Spleen (tissue), 11 donors: ENCODE measurements at regions not wholly inside any gene's neighbourhood (a gene's known extent, or its start where the extent isn't known, plus 50 kb on each side); places are given as distances from the start of the nearest gene placed in this dataset.

ENCODE experiments used
- DNase-seq: peaks from one replicate; pipeline ENCODE4 v3.0.0-alpha.2; 2020
- H3K27ac ChIP-seq, 8 donors: fragments of 200-600 bp; sonication (generic) in 7 of 8; 1 replicate in 4 of 8; 2 replicates in 4 of 8; pipeline versions ENCODE4 v1.5.0 to v1.8.0; 2016 to 2021; ENCODE audit warnings: inconsistent platforms in 4 of 8, mild to moderate bottlenecking in 4 of 8, moderate library complexity in 1 of 8
- H3K27me3 ChIP-seq, 7 donors: fragments of 200-600 bp; sonication (generic) in 6 of 7; replicated peaks in 1 of 7; 1 replicate in 4 of 7; 2 replicates in 3 of 7; pipeline versions ENCODE4 v1.5.0 to v1.8.0; 2016 to 2021; ENCODE audit warnings: inconsistent platforms in 3 of 7, mild to moderate bottlenecking in 1 of 7
- H3K36me3 ChIP-seq, 6 donors: fragments of 200-600 bp; sonication (generic) in 5 of 6; 1 replicate in 4 of 6; 2 replicates in 2 of 6; pipeline versions ENCODE4 v1.5.0 to v1.8.0; 2016 to 2021; ENCODE audit warnings: inconsistent platforms in 2 of 6
- H3K4me1 ChIP-seq, 6 donors: fragments of 200-600 bp; sonication (generic) in 5 of 6; 1 replicate in 3 of 6; 2 replicates in 3 of 6; pipeline versions ENCODE4 v1.5.0 to v1.8.0; 2016 to 2021; ENCODE audit warnings: inconsistent platforms in 3 of 6
- H3K4me3 ChIP-seq, 8 donors: fragments of 200-600 bp; sonication (generic) in 7 of 8; 1 replicate in 4 of 8; 2 replicates in 4 of 8; pipeline versions ENCODE4 v1.5.0 to v1.8.0; 2016 to 2021; ENCODE audit warnings: inconsistent platforms in 4 of 8, mild to moderate bottlenecking in 4 of 8, moderate library complexity in 2 of 8
- H3K9me3 ChIP-seq, 8 donors: fragments of 200-600 bp; sonication (generic) in 7 of 8; 1 replicate in 4 of 8; 2 replicates in 4 of 8; pipeline versions ENCODE4 v1.5.0 to v1.8.0; 2016 to 2021; ENCODE audit warnings: inconsistent platforms in 4 of 8
- CTCF ChIP-seq, 11 experiments: fragments of 200-600 bp in 7 of 11; fragments of 450-650 bp in 4 of 11; sonication (generic) in 4 of 11; IDR thresholded peaks in 8 of 11; conservative IDR thresholded peaks in 3 of 11; 1 replicate in 7 of 11; 2 replicates in 4 of 11; pipeline versions ENCODE4 v1.4.0 to v1.8.0; 2016 to 2021; ENCODE audit warnings: antibody characterized with exemption in 11 of 11, inconsistent platforms in 4 of 11, mild to moderate bottlenecking in 1 of 11
- POLR2A ChIP-seq, 3 donors: fragments of 450-650 bp; IDR thresholded peaks; one replicate each; pipeline ENCODE4 v1.5.1; 2017; ENCODE audit warnings: antibody characterized with exemption in 3 of 3, mild to moderate bottlenecking in 1 of 3
- POLR2AphosphoS5 ChIP-seq, 3 donors: sonication (generic); formaldehyde crosslinking; IDR thresholded peaks; one replicate each; pipeline ENCODE4 v1.5.1; 2017; ENCODE audit warnings: antibody characterized with exemption in 3 of 3
- WGBS, 5 donors: extraction: QIAGEN DNeasy Blood & Tissue Kit in 3 of 5; methylation state at CpG; one replicate each; pipeline versions ENCODE4 v1.1.5 to v1.1.7; 2013 to 2018; 5-methylcytosine and 5-hydroxymethylcytosine counted together
- intact Hi-C: fragments of 100-400 bp; cut with DNase I; formaldehyde crosslinking; loops from one replicate; pipeline ENCODE4 v1.15.0; 2023; ENCODE audit warnings: low total_unique reads
- donor health status: healthy with polysubstance abuse.
- donor health status: DM: no; HTN: no; CAD: no; lungs with moderate emphysema.
- donor health status: DM: no; HTN: no; CAD: no.
- donor health status: Bipolar disorder and iron deficiency.
- donor health status: healthy.
- donor health status: DM: no; HTN: no; CAD: no.
- donor health status: DM: yes; HTN: yes; CAD: no.

GRCh38 chr6:54440549-54440948, 132.3 kb downstream of the TINAG start:
- Histone ChIP-seq H3K36me3 (no peaks in the 10 kb centered on the region), H3K4me3 (no peak overlapping the region), H3K4me1 (no peaks in the 10 kb centered on the region), H3K9me3 (peaks cover 0 to 10% (median 0%) of the 10 kb centered on the region in 8 donors), H3K27me3 (no peaks in the 10 kb centered on the region), H3K27ac (no peak overlapping the region)
- intact Hi-C loops: no loop called here
- DNase-seq: no peak
- TF ChIP-seq CTCF (IDR thresholded peaks at IDR 0.05 in 8 of 11, conservative IDR thresholded peaks at IDR 0.05 in 3 of 11): no peak
- TF ChIP-seq POLR2A (IDR thresholded peaks at IDR 0.05): no peak
- no peak for TF ChIP-seq POLR2AphosphoS5 (IDR thresholded peaks at IDR 0.05)
- 80 to 95% (median 92%) methylated on average over 2 of the region's 2 CpGs for whole genome bisulfite sequencing, 5 donors

- WGBS, 5 donors: 83 to 95% (median 92%) methylated on average over 2 of the region's 2 CpGs
- peak; percentile 51 for DNase-seq
- intact Hi-C loops: no loop called here
Observed at GRCh38 chr6:54441020-54441419, 132.8 kb downstream of the TINAG start.

GRCh38 chr6:54441687-54442248, 133.5 kb downstream of the TINAG start:
- Histone ChIP-seq H3K36me3 (no peaks in the 10 kb centered on the region), H3K27ac (no peak overlapping the region), H3K4me3 (no peak overlapping the region), H3K9me3 (peaks cover 0 to 10% (median 0%) of the 10 kb centered on the region in 8 donors), H3K27me3 (no peaks in the 10 kb centered on the region), H3K4me1 (no peaks in the 10 kb centered on the region)
- DNase-seq: no peak
- intact Hi-C loops: no loop called here
- 76 to 90% (median 82%) methylated on average over 7 of the region's 7 CpGs for WGBS, 5 donors
- TF ChIP-seq POLR2A (IDR thresholded peaks at IDR 0.05): no peak
- no peak for TF ChIP-seq POLR2AphosphoS5 (IDR thresholded peaks at IDR 0.05)
- no peak for TF ChIP-seq CTCF (IDR thresholded peaks at IDR 0.05 in 8 of 11, conservative IDR thresholded peaks at IDR 0.05 in 3 of 11)

More at GRCh38 chr6:54441020-54441419, 132.8 kb downstream of the TINAG start:
- Histone ChIP-seq H3K4me3 (no peak overlapping the region), H3K9me3 (peaks cover 0 to 10% (median 0%) of the 10 kb centered on the region in 8 donors), H3K27me3 (no peaks in the 10 kb centered on the region), H3K36me3 (no peaks in the 10 kb centered on the region), H3K4me1 (no peaks in the 10 kb centered on the region), H3K27ac (no peak overlapping the region)
- TF ChIP-seq POLR2AphosphoS5 (IDR thresholded peaks at IDR 0.05) (no peak), POLR2A (IDR thresholded peaks at IDR 0.05) (no peak), CTCF (IDR thresholded peaks at IDR 0.05 in 8 of 11, conservative IDR thresholded peaks at IDR 0.05 in 3 of 11) (no peak)

GRCh38 chr6:54445207-54445606, 137.0 kb downstream of the TINAG start:
- Histone ChIP-seq H3K4me3 (no peak overlapping the region), H3K9me3 (peaks cover 0 to 10% (median 0%) of the 10 kb centered on the region in 8 donors), H3K27me3 (no peaks in the 10 kb centered on the region), H3K36me3 (no peaks in the 10 kb centered on the region), H3K4me1 (no peaks in the 10 kb centered on the region), H3K27ac (no peak overlapping the region)
- no peak for DNase-seq
- intact Hi-C loops: no loop called here
- no peak for TF ChIP-seq POLR2A (IDR thresholded peaks at IDR 0.05)
- no peak for TF ChIP-seq CTCF (IDR thresholded peaks at IDR 0.05 in 8 of 11, conservative IDR thresholded peaks at IDR 0.05 in 3 of 11)
- TF ChIP-seq POLR2AphosphoS5 (IDR thresholded peaks at IDR 0.05): no peak
